Psoas muscle (tissue), 7 donors: ENCODE measurements at regions not wholly inside any gene's neighbourhood (a gene's known extent, or its start where the extent isn't known, plus 50 kb on each side); places are given as distances from the start of the nearest gene placed in this dataset.

ENCODE experiments used
- ATAC-seq, 4 donors: fragments of 200-7000 bp; cut with Tn5 transposase; one replicate each; pipeline ENCODE4 v1.9.1; 2020; ENCODE audit warnings: moderate library complexity in 3 of 4, mild to moderate bottlenecking in 2 of 4
- DNase-seq, 2 donors: peaks; one replicate each; pipeline ENCODE4 v3.0.0-alpha.2; 2020
- H3K27ac ChIP-seq: fragments of 200-600 bp; one replicate; pipeline ENCODE4 v1.8.0; 2022
- H3K27me3 ChIP-seq, 3 donors: fragments of 200-600 bp in 1 of 3; one replicate each; pipeline versions ENCODE4 v1.6.1 to v1.8.0; 2013 to 2022; ENCODE audit warnings: low read length in 2 of 3, mild to moderate bottlenecking in 2 of 3, moderate library complexity in 1 of 3; ENCODE audit not compliant: insufficient read depth in 3 of 3
- H3K36me3 ChIP-seq, 2 donors: fragments of 200-600 bp in 1 of 2; one replicate each; pipeline versions ENCODE4 v1.6.1 to v1.8.0; 2013 to 2022; ENCODE audit warnings: low read depth in 1 of 2, mild to moderate bottlenecking in 1 of 2, moderate library complexity in 1 of 2; ENCODE audit not compliant: insufficient read depth in 1 of 2
- H3K4me1 ChIP-seq: fragments of 200-600 bp; one replicate; pipeline ENCODE4 v1.8.0; 2022
- H3K4me3 ChIP-seq: fragments of 200-600 bp; one replicate; pipeline ENCODE4 v1.8.0; 2022; ENCODE audit warnings: mild to moderate bottlenecking
- H3K9me3 ChIP-seq: fragments of 200-600 bp; one replicate; pipeline ENCODE4 v1.8.0; 2022
- WGBS, 3 donors: extraction: QIAGEN DNeasy Blood & Tissue Kit; methylation state at CpG; one replicate each; pipeline versions ENCODE4 v1.1.6 to v1.1.7; 2013; 5-methylcytosine and 5-hydroxymethylcytosine counted together
- intact Hi-C, 2 donors: fragments of 100-400 bp; cut with DNase I; formaldehyde crosslinking; loops; one replicate each; pipeline versions ENCODE4 v1.11.0 to v1.14.2; 2022
- TF ChIP-seq, protein P1 (sequence below): fragments of 200-600 bp; IDR thresholded peaks from one replicate; pipeline ENCODE4 v1.8.0; 2022; ENCODE audit warnings: antibody characterized with exemption
- donor health status: healthy with polysubstance abuse.
- donor health status: DM: no; HTN: no; CAD: no; lungs with moderate emphysema.
- donor health status: Bipolar disorder and iron deficiency.
- donor health status: healthy.
- donor health status: DM: yes; HTN: yes; CAD: no.
- donor health status: DM: no; HTN: no; CAD: no.
- donor health status: DM: yes; HTN: yes; CAD: no.

DNA sequence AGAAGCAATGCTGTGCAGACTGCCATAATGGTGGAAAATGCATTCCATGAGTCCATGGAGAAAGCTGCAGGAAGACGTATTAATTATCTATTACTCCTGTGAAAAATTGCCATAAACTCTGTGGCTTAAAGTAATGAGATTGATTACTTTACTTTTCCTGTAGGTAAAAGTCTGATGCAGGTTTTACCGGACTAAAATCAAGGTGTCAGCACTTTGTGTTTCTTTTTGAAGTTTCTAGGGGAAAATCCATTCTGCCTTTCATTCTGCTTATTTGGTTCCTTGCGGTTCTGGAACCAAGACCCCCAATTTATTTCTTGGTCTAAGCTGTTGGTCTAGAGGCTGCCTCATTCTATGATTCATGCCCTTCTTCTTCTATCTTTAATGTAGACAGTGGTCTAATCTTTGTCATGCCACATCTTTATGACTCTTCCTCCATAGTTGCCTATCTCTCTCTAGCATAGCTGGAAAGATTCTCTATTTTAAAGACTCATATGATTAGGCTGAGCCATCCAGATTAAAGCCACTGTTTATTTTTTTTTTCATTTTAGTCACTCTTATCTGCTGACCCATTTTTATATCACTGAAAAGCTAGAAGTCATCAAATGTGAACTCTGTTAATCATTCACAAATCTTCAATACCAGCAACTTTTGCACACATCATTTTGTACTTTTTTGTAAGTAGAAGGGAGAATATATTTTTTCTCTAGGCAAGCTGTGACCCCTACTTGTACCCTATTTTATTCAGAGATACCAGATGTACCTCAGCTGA lies 2056.4 kb downstream of the PCDH7 start:
- DNase-seq (no peak), ATAC-seq (no peak)
- WGBS, 3 donors = 86 to 93% (median 89%) methylated on average over 3 of the region's 3 CpGs
- Histone ChIP-seq H3K27me3 (no peaks in the 10 kb centered on the region), H3K9me3 (no peaks in the 10 kb centered on the region), H3K4me3 (no peak overlapping the region), H3K27ac (no peak overlapping the region), H3K4me1 (no peaks in the 10 kb centered on the region), H3K36me3 (no peaks in the 10 kb centered on the region)
- TF ChIP-seq, protein P1, sequence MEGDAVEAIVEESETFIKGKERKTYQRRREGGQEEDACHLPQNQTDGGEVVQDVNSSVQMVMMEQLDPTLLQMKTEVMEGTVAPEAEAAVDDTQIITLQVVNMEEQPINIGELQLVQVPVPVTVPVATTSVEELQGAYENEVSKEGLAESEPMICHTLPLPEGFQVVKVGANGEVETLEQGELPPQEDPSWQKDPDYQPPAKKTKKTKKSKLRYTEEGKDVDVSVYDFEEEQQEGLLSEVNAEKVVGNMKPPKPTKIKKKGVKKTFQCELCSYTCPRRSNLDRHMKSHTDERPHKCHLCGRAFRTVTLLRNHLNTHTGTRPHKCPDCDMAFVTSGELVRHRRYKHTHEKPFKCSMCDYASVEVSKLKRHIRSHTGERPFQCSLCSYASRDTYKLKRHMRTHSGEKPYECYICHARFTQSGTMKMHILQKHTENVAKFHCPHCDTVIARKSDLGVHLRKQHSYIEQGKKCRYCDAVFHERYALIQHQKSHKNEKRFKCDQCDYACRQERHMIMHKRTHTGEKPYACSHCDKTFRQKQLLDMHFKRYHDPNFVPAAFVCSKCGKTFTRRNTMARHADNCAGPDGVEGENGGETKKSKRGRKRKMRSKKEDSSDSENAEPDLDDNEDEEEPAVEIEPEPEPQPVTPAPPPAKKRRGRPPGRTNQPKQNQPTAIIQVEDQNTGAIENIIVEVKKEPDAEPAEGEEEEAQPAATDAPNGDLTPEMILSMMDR = no peak
- intact Hi-C loops = no loop called here

DNA sequence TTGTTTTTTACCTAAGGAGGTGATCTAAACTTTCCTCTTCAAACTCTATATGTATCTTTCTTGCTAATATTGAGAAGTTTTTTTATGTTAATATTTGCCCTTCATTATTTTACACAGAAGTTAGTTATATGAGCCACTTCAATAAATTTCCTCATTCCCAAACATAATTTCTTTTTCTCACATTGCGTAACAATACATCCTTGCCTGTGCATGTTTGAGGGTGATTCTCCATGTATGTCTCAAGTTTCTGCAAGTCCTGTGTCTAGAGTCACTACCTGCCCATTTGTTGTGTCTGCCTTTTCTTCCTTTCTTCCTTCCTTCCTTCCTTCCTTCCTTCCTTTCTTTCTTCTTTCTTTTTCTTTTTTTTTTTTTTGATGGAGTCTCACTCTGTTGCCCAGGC lies 2057.9 kb downstream of the PCDH7 start:
- H3K4me3 ChIP-seq = no peak overlapping the region
- no peaks in the 10 kb centered on the region for H3K27me3 ChIP-seq
- intact Hi-C loops = no loop called here
- DNase-seq (no peak), ATAC-seq (no peak)
- 93 to 96% (median 96%) methylated on average over 1 of the region's 1 CpG for WGBS, 3 donors
- no peaks in the 10 kb centered on the region for H3K9me3 ChIP-seq
- TF ChIP-seq, protein P1 = no peak
- H3K36me3 ChIP-seq = no peaks in the 10 kb centered on the region
- H3K4me1 ChIP-seq = no peaks in the 10 kb centered on the region
- no peak overlapping the region for H3K27ac ChIP-seq

DNA sequence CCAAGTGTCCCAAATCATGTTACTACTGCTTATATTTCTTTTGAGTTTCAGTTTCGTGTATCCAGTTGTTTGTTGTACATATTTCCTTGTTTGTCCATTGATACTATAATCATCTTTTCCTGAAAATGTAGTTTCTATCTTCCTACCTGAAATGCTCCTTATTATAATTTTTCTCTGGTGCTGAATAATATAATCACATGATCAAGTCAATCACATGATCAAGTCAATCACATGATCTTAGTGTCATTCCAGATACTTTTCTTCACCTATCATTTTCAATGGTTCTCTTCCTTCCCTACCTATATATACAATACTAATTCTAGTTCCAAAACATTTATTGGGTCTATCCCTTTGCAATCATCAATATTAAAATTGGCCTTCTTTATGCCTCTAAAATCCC lies 2058.8 kb downstream of the PCDH7 start:
- H3K4me3 ChIP-seq = no peak overlapping the region

GRCh38 chr4:32789026-32789608 lies 2068.9 kb downstream of the PCDH7 start:
- Histone ChIP-seq H3K9me3 (no peaks in the 10 kb centered on the region), H3K36me3 (no peaks in the 10 kb centered on the region), H3K4me1 (no peaks in the 10 kb centered on the region), H3K27ac (no peak overlapping the region), H3K4me3 (no peak overlapping the region), H3K27me3 (no peaks in the 10 kb centered on the region)
- ATAC-seq = no peak
- intact Hi-C loops = no loop called here
- DNase-seq = no peak
- TF ChIP-seq, protein P1 = no peak

More for the DNA sequence above, 2058.8 kb downstream of the PCDH7 start:
- H3K27ac ChIP-seq = no peak overlapping the region
- H3K9me3 ChIP-seq = no peaks in the 10 kb centered on the region
- no peak for ATAC-seq
- no peak for DNase-seq
- 77 to 81% (median 78%) methylated on average over 1 of the region's 1 CpG for WGBS, 3 donors
- intact Hi-C loops = no loop called here
- TF ChIP-seq, protein P1 = no peak
- H3K36me3 ChIP-seq = no peaks in the 10 kb centered on the region
- H3K27me3 ChIP-seq = no peaks in the 10 kb centered on the region
- no peaks in the 10 kb centered on the region for H3K4me1 ChIP-seq
